Activated CD8-positive, alpha-beta memory T cell treated with anti-CD3 and anti-CD28 coated beads, Interleukin-2, amount 50 U/mL, for 48 hours (primary cell): ENCODE measurements at regions not wholly inside any gene's neighbourhood (a gene's known extent, or its start where the extent isn't known, plus 50 kb on each side); places are given as distances from the start of the nearest gene placed in this dataset.

Experiments used
- DNase-seq: peaks from one replicate; pipeline ENCODE4 v3.0.0-alpha.2; 2020

DNA sequence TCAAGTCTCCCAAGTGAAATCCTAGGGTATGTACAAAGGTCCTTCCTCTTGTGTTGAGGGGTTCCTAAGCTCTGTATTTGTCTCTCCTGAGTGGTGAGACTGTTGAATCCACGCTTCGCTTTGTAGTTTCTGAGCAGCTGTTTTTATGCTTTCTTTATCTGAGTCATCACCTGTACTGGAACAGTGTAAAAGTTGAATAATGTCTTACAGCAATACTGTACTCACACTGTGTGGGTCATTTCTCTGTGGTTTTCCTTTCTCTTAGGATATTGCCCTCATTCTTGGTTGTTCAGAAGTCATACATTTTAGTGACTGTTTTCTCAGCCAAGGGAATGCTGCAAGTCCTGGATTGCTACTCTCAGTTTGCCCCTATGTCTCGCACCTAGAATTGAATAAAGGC lies 1596.6 kb downstream of the SLITRK5 start:
- DNase-seq: no peak

DNA sequence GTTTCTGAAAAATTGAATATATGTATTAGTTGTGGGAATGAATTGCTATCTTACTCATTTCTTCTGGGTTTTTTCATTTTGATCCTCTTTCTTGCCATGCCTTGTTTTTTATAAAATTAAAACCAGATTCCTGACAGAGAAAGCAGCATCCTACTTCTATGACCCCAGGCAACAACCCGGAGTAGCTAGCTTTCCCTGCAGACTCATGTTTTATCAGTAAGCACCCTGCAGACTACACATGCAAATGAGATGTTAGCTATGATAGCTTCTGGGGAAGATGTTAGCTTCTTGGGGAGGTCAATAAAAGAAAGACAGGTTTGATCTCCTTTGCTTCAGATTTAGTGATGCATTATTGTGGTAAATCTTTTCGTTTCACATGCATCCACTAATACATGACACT lies 1598.6 kb downstream of the SLITRK5 start:
- no peak for DNase-seq

DNA sequence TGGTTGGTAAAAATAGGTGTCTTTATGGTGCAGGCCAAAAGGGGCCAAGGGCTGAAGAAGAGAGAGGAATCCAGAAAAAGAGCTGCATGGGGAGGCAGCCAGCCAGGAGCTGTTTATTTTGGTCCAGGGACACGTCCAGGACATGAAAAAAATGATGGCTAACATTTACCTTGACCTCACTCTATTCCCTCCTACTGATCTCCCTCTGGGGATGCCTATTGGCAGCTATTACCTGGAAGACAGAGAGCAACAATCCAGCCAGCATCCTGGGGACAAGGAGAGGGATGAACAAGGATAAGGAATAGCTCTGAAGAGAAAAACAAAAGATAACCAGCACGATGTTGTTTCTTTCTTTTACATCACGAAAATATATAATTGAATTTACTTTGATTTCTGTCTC lies 1599.6 kb downstream of the SLITRK5 start:
- DNase-seq: no peak

DNA sequence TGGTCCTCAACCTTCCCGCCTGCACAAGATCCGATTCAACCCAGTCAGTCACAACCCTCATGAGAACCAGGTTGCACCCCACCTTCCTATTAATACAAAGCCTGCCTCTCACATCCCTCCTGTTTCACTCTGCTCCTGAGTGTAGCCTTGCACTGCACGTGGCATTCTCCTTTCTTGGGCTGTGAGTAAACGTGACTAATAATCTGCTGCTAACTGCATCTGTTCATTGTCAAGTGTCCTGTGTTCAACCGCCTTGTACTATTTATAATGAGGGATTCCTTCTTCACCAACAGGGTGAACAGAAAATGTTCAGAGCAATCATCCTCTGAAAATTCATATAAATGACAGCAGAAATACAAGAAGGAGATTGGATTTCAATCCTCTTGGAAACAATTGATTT lies 1608.2 kb downstream of the SLITRK5 start:
- DNase-seq: no peak

DNA sequence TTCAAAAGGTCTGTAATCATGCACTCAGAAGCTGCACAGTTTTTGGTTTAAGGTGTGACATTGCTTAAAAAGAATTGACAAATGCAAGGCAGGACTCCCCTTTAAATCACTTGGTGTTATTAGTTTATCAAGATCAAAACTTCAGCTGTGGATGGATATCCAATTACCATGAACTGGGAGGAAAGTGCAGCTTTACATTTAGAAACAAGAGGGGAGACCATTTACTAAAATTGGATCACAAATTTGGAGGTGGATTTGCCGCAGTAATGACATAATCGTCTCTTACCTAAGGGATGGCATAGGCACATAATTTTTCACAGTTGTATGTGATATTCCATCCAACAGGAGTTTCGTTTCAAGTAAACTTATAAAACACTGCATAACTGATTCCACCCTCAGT lies 1610.2 kb downstream of the SLITRK5 start:
- no peak for DNase-seq

DNA sequence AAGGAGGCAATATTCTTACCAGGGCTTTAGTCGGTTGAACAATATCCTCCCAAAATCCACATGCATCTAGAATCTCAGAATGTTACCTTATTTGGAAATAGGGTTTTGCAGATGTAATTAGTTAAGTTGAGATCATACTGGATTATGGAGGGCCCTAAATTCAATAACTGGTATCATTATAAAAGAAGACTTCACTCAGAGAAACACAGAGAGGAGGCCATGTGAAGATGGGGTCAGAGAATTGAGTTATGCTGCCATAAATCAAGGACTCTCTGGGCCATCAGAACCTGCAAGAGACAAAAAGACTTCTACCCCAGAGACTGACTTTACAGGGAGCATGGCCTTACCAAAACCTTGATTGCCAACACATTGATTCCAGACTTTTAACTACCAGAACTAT lies 1611.1 kb downstream of the SLITRK5 start:
- DNase-seq: no peak

DNA sequence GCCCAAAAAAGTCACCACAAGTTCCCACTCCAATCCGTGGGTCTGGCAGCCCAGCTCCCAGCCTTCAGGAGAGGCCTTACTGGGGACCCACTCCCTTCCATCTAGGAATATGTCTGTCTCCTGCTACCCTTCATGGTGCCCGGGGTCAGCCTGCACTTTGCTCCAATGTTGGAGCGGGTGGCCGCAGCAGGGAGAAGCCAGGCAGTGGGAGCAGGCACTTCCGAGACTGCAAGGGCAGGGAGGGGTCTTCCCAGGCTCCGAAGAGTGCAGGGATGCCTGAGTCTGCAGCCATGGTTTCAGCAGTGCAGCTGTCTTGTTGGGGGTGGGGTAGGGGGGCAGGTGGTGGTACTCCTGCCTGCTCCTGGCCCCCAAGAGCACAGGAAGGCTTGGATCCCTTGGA lies 1616.2 kb downstream of the SLITRK5 start:
- no peak for DNase-seq

DNA sequence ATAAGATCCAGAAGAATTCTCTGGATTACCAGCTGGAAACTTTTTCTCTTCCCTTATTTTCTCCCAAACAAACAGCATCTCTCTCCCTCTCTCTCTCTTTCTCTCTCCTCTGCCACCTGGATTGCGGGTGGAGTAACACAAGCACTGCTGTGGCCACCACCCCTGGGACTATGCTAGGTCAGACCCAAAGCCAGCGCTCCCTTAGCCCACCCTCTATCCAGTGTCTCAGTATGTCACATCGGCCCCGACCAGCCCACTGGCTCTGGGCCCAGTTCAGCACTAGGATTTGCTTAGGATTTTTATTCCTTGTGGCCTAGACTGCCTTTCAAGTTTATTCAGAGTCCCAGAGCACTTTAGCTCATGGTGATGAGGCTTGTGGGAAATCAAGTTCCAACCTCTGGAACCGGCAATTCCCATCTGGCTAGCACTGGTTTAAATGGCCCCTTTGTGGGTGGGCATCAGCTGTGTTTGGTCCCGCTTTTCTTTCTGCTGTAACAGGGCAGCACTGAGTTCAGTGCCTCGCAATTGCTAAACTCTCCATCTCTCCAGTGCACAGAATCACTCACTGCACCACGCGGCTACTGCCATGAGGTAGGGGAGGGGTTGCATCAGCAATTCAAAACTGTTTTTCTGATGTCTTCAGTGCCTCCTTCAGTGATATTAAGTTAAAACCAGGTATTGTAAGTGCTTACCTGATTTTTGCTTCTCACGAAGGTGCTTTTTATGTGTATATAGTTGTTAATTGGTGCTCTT lies 1623.1 kb downstream of the SLITRK5 start:
- no peak for DNase-seq

DNA sequence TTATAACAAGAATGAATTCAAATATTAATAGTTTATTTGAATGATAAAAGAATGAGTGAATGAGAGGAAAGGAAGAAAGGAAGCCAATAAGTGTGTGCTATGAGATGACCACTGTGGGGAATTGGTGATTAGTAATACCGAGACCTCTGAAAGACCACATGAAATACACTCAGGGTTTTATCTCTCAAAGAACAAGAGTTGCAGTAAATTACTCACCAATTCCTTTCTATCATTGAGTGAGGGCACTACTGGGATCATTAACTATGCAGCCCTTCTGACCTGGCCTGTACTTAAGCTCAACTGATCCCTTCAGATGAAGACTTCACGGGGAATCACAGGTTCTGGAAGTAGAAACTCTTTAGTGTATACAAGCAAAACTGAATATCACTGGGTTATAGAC lies 1636.1 kb downstream of the SLITRK5 start:
- DNase-seq: no peak

DNA sequence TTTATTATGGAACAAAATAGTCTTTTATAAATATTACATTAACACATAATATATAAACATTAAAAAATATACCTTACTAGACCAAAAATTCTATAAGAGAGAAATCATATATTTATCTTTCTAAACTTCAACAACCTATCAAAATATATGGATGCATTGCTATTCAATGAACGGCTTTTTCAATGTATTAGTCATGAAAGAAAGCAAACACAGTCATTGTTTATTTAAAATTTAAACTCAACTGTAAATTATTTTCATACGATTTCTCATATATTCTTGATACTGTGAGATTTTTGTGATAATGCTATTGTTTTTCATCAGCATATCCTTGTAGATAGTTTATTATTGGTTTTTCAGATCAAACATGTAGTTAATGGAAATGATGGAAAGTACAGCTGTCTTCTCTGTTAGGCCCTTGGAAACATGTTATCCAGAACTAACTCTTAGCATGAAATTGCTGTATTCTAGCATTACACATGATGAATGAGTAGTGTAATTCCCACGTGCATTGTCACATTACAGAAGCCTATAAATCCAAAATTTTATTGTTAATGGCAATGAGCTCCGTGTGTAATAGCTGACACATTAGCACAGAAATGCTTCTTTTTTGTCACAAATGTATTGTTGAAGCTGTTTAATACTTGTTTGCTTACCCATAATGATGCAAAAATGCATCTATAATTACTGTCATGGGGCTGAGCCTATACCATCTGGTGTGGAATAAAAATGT lies 1639.9 kb downstream of the SLITRK5 start:
- no peak for DNase-seq

DNA sequence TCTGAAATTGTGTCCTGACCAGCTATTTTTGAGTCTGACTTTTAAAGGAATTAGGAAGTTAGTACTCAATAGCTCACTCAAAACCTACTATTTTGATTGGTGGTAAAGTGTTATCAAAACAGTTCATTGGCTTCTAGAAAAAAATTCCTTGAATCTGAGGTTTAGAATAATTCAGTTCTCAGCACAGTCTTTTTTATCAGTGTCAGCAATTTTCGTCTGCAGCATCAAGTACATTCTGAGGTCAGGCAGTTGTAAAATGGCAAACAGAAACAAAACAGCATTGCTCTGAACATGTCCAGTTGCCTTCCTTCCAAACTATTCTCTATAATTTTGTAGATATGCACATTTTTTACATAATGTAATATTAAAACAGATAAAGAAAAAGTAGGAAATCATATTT lies 1644.1 kb downstream of the SLITRK5 start:
- DNase-seq: no peak

DNA sequence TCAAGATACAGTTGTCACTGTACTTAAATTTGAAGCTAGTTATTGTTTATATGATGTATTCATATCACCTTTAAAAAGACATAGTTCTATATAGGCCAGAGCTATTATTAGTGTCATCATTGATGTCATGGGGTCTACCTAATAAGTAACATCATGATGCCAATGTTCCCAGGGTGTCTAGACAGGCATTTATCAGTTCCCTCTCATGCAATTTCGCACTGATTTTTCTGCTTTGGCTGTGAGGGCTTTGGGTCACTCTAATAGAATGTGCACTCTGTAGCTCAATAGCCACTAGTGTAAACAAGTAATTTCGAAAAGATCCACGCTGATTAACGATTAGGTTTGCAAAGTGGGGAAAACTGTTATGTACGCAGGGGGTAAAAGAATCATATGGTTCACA lies 1651.3 kb downstream of the SLITRK5 start:
- no peak for DNase-seq

DNA sequence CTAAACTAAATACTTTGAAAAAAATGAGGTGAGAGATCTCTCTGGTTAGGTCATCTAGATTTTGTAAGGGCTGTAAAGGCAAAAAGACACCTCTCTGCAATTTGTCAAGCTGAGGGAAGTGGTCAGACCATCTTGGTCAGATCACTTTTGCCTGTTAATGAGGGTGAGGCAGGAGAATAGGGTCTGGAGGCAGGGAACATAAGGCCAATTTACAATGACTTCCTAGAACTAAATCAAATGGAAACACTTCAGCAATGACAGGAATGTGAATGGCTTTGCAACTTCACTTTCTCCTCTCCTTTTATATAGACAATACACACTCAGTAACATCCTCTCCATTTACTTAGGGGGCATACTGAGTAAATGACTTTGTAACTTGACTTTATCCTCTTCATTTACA lies 1653.4 kb downstream of the SLITRK5 start:
- no peak for DNase-seq

DNA sequence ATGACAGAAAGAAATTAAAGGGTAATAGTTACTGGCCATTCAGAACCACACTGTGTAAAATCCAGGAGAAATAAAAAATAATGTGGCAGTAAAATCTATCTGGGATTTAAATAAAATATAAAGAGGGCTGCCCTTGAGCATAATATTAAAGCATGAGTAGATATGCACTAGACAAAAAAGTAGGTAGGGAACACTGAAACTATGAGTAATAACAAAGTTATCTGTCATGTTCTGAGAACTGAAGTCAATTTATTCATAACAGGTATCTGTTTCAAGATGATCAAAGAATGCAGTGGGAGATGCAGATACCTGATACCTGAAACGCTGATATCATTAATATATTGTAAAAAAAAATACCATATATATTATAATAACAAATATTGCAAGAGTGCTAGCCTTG lies 1672.0 kb downstream of the SLITRK5 start:
- no peak for DNase-seq

DNA sequence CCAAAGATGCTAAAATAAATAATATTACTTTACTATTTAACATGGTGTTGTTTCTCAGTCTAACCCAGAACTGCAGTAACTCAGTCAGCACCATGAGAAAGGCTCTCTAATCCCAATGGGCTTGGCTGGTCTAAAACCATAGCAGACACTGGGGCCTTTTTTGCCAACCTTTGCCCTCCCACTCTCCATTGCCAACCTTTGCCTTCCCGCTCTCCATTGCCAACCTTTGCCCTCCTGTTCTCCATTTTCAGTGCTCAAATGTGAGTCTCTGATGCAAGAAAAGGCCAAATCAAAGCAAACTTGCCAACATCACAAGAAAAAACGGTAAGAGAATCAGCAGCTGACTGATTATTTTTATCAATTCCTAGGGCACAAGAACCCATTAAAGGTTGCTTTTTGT lies 1681.2 kb downstream of the SLITRK5 start:
- no peak for DNase-seq

DNA sequence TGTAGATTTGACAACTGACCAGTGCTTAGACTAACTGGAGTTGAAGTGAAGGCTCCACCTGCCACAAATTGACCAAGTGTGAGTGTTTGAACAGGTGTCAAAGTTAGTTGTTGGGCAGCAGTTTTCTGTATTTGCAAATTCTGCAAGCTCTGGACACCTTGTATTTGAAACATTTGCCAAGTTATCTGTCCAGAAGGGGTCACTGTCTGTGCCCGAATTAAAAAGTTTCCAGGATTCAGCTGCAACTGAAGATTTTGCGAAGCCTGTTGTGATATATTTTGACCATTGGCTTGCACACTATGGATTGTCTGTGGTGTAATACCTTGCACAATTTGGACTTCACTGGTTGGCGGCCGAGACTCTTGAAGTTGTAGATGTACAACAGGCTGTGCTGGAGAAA lies 1690.7 kb downstream of the SLITRK5 start:
- no peak for DNase-seq

DNA sequence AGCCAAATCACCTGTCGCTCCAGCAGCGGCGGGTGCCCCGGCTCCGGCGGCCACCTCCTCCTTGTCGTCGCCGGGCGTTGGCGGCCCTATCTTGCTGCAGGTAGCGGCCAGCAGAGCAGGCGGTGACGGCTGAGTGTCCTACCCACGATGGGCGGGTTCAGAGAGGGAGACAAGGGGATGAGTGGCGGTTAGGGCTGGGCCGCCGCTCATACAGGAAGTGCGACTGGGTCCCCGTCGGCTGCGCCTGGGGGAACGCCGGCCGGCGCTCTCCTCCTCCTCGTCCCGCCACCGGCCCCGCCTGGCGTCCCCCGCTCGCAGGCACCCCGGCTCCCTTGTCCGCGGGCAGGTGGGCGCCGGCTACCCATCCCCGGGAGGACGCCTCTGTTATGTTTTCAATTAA lies 1692.0 kb downstream of the SLITRK5 start:
- DNase-seq: no peak

DNA sequence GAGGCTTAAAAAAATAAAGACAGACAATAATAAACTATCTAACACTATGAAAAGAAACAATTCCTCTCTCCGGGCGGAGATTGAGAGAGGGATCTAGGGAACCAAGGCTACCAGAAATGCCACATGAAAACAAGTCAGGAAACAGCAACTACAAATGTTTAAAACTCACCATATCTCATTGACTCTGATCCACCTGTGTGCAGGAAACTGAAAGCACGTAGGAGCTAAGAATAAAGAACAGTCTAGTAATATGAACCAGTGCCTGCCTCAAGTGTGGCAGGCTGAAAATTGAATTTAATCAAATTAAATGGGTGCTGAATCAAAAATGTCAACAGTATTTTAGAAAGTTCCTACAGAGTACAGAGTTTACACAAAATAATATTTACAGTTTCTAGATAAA lies 1701.0 kb downstream of the SLITRK5 start:
- DNase-seq: no peak

DNA sequence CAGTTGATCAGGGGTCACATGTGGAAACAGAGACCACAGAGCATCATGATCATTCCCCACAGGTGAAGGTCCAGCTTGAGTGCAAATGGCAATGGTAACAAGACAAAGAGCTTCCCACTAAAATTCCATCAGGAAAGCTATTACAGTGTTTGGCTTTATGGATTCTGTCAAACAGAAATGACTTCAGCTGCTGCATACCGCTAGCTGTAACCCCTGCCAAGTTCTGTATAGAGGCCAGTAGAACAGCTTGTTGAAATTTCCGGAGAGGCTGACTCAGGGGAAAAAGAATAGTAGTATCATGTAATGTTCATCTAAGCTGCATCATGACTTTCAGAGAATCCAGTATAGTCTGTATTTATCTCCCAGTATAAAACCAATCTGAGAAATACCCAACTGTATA lies 1704.7 kb downstream of the SLITRK5 start:
- DNase-seq: no peak

DNA sequence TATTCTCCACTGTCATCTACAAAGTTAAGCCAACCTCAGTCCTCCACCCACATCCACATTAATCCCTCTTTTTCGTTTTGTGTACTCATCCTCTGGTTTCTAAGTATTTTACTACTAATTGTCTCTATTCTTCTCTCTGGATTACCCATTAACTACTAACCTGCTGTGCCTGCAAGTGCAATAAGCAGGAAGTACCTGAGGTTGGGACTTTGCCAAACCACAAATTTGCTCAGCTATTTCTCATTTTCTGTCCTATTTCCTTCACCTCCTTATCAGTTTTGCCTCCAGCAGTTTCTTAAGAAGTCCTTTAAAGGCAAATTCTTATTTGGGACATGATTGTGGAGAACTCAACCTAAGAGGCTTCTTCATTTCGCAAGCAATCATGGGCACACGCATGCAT lies 1708.9 kb downstream of the SLITRK5 start:
- no peak for DNase-seq

DNA sequence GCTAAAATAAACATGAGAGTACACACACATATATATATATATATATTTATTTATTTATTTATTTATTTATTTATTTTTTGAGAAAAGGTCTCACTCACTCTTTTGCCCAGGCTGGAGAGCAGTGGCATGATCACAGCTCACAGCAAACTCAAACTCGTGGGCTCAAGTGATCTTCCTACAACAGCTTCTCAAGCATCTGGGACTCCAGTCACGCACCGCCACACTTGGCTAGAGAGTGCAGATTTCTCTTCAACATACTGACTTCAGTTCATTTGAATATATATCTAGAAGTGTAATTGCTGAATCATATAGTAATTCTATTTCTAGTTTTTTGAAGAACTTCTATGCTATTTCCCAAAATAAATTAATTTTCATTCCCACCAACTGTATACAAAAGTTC lies 1711.8 kb downstream of the SLITRK5 start:
- no peak for DNase-seq

DNA sequence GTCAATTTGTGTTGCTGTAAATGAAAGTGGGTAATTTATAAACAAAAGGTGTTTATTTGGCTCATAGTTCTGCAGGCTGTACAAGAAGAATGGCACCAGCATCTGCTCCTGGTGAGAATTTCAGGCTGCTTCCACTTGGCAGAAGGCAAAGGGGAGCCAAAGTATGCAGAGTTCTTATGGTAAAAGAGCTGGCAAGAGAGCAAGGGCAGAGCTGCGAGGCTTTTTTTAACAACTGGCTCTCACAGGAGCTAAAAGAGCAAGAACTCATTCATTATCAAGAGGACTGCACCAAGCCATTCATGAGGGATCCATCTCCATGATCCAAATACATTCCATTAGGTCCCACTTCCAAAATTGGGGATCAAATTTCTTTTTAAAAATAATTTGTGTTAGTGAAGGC lies 1712.7 kb downstream of the SLITRK5 start:
- DNase-seq: no peak

DNA sequence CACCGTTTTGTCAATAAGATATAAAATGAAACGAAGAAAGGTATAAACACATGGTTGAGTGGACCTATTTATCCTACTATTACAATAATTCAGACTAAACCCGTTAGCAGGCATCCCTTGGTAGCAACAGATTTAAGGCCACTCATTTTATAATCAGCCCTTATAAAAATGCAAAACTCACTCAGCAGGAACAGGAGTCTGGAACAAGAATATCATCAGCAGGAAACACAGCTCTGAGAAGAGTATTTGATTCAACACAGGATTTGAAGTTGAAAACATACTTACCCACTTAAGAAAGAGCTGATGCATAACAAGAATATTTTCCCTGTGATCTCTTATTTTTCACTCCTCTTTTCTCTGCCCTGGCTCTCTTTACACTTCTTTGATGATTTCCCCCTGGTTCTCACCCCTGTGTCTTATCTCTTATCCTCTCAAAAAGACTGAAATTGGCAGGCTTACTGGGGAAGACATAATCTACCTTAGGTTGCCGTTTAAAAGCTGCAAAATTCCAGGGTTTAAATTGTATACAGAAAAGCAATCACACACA lies 1722.7 kb downstream of the SLITRK5 start:
- no peak for DNase-seq

DNA sequence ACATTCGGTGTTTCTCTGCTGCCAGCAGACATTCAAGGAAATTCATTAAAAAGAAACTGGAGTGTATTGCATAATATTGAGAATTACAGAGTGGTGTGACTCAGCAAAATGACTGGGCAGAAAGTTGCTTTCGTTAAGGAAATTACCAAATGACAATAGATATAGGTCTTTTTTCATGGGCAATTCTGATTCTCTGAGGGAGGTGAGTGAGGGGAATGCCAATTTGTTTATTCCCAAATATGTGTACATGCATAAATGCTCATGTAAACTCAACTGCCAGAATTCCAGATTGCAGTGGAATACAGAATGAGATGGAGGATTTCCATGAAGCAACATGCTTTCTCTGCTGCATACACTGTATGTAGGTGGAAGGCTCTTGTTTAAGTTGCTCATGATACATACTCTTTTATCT lies 1730.1 kb downstream of the SLITRK5 start:
- no peak for DNase-seq

DNA sequence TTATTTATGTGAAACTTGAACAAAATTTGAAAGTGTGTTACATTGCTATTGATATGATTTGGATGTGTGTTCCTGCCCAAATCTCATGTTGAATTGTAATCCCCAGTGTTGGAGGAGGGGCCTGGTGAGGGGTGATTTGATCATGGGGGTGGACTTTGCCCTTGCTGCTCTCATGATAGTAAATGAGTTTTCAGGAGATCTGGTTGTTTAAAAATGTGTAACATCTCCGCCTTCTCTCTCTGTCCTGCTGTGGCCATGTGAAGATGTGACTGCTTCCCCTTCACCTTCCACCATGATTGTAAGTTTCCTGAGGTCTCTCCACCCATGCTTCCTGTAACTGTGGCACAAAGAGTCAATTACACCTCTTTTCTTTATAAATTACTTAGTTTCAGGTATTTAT lies 1731.0 kb downstream of the SLITRK5 start:
- DNase-seq: no peak
